ENCODE measurements at regions not wholly inside any gene's neighbourhood (a gene's known extent, or its start where the extent isn't known, plus 50 kb on each side); places are given as distances from the start of the nearest gene placed in this dataset.
"Not testable (repeated sequence)": the region's sequence is repeated elsewhere in the genome, so short reads cannot be mapped to it uniquely, and the experiment has no call there.

- H3K79me2 ChIP-seq (ENCODE audit: insufficient read depth, low read depth), result no peaks in the 10 kb centered on the region
- H3K4me2 ChIP-seq, result no peak overlapping the region
- H3K27ac ChIP-seq, result no peak overlapping the region
- H2AFZ ChIP-seq (ENCODE audit: low read depth), result no peak overlapping the region
- H3K4me1 ChIP-seq (ENCODE audit: low read depth, poor library complexity, severe bottlenecking), result no peaks in the 10 kb centered on the region
- TF ChIP-seq CTCF (conservative IDR thresholded peaks at IDR 0.05; ENCODE audit: low read depth, low read length), result no peak
- no peaks in the 10 kb centered on the region for H4K20me1 ChIP-seq (ENCODE audit: insufficient read depth)
- no peak overlapping the region for H3K4me3 ChIP-seq (IDR thresholded peaks at IDR 0.05; ENCODE audit: insufficient read depth, low read depth, low read length)
- H3K9ac ChIP-seq, result no peak overlapping the region
- no peaks in the 10 kb centered on the region for H3K36me3 ChIP-seq (ENCODE audit: insufficient read depth)
- no peaks in the 10 kb centered on the region for H3K27me3 ChIP-seq (ENCODE audit: insufficient read depth, low read depth)
Measured at GRCh38 chr7:67359900-67360299, 363.3 kb downstream of the TYW1 start.

- no peaks in the 10 kb centered on the region for H3K36me3 ChIP-seq (ENCODE audit: insufficient read depth)
- H4K20me1 ChIP-seq (ENCODE audit: insufficient read depth), result no peaks in the 10 kb centered on the region
- no peaks in the 10 kb centered on the region for H3K79me2 ChIP-seq (ENCODE audit: insufficient read depth, low read depth)
- no peak overlapping the region for H2AFZ ChIP-seq (ENCODE audit: low read depth)
- H3K27me3 ChIP-seq (ENCODE audit: insufficient read depth, low read depth), result no peaks in the 10 kb centered on the region
- no peak for TF ChIP-seq CTCF (conservative IDR thresholded peaks at IDR 0.05; ENCODE audit: low read depth, low read length)
- no peaks in the 10 kb centered on the region for H3K4me1 ChIP-seq (ENCODE audit: low read depth, poor library complexity, severe bottlenecking)
- H3K4me3 ChIP-seq (IDR thresholded peaks at IDR 0.05; ENCODE audit: insufficient read depth, low read depth, low read length), result no peak overlapping the region
- no peak overlapping the region for H3K9ac ChIP-seq
- no peak overlapping the region for H3K27ac ChIP-seq
- H3K4me2 ChIP-seq, result no peak overlapping the region
Measured at GRCh38 chr7:67361150-67361549, 364.5 kb downstream of the TYW1 start.

DNA sequence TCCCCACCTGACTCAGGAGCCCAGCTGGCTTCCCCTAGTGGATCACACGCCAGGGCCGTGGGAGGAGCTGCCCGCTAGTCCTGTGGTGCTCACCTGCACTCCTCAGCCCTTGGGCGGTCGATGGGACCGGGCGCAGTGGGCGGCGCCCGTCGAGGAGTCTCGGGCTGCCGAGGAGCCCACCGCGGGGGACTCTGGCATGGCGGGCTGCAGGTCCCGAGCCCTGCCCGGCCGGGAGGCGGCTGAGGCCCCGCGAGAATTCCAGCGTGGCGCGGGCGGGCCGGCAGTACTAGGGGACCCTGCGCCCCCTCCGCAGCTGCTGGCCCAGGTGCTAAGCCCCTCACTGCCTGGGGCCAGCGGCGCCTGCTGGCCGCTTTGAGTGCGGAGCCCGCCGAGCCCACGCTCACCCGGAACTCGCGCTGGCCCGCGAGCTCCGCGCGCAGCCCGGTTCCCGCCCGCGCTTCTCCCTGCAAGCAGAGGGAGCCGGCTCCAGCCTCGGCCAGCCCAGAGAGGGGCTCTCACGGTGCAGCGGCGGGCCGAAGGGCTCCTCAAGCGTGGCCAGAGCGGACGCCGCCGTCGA lies 367.9 kb downstream of the TYW1 start:
- Histone ChIP-seq H2AFZ (ENCODE audit: low read depth) (no peak overlapping the region), H4K20me1 (ENCODE audit: insufficient read depth) (no peaks in the 10 kb centered on the region), H3K4me1 (ENCODE audit: low read depth, poor library complexity, severe bottlenecking) (no peaks in the 10 kb centered on the region), H3K79me2 (ENCODE audit: insufficient read depth, low read depth) (no peaks in the 10 kb centered on the region), H3K36me3 (ENCODE audit: insufficient read depth) (no peaks in the 10 kb centered on the region), H3K9ac (no peak overlapping the region), H3K27me3 (ENCODE audit: insufficient read depth, low read depth) (no peaks in the 10 kb centered on the region), H3K4me2 (no peak overlapping the region), H3K4me3 (IDR thresholded peaks at IDR 0.05; ENCODE audit: insufficient read depth, low read depth, low read length) (no peak overlapping the region), H3K27ac (no peak overlapping the region)
- no peak for TF ChIP-seq CTCF (conservative IDR thresholded peaks at IDR 0.05; ENCODE audit: low read depth, low read length)

DNA sequence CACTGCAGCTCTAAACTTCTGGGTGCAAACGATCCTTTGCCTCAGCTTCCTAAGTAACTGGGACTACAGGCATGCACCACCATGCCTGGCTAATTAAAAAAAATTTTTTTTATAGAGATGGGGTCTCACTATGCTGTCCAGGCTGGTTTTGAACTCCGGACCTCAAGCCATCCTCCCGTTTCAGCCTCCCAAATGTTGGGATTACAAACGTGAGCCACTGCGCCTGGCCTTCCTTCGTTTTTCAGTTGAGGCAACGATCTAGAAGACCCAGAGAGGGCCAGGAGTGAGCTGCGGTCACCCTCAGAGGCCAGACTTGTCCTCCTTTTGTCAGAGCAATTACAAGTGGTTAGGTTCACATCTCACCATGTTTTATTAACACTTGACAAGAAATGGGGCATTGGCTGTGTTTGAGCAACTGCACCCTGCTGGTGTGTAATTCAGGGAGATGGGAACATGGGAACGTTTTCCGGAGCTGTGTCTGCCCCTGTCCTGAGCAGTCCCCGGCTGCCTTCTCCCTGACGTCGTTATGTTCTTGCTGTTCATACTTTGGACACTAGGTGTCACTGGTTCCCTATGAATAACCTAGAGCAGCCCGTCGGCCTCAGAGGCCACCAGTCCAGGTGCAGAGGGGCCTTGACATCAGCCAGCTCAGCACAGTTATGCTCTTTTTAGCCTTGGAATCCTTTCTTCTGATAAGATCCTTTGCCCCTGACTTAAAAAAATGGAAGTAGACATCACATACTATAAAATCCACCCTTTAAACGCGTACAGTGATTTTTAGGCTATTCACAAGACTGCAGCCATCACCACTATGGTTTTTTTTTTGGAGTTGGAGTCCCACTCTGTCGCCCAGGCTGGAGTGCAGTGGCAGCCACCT lies 375.0 kb downstream of the TYW1 start:
- no peak overlapping the region for H3K4me2 ChIP-seq
- no peaks in the 10 kb centered on the region for H3K79me2 ChIP-seq (ENCODE audit: insufficient read depth, low read depth)
- 0 out of 2 replicates have a peak overlapping the region, but pooled peaks have one; percentile 12 for H2AFZ ChIP-seq (ENCODE audit: low read depth)
- H3K27me3 ChIP-seq (ENCODE audit: insufficient read depth, low read depth), result no peaks in the 10 kb centered on the region
- H3K4me3 ChIP-seq (IDR thresholded peaks at IDR 0.05; ENCODE audit: insufficient read depth, low read depth, low read length), result no peak overlapping the region
- H3K4me1 ChIP-seq (ENCODE audit: low read depth, poor library complexity, severe bottlenecking), result no peaks in the 10 kb centered on the region
- no peaks in the 10 kb centered on the region for H3K36me3 ChIP-seq (ENCODE audit: insufficient read depth)
- no peak overlapping the region for H3K9ac ChIP-seq
- no peaks in the 10 kb centered on the region for H4K20me1 ChIP-seq (ENCODE audit: insufficient read depth)
- no peak overlapping the region for H3K27ac ChIP-seq
- TF ChIP-seq CTCF (conservative IDR thresholded peaks at IDR 0.05; ENCODE audit: low read depth, low read length), result peak; percentile 87

- not testable (repeated sequence) for H3K9ac ChIP-seq; H3K27me3 ChIP-seq (ENCODE audit: insufficient read depth, low read depth); H3K4me1 ChIP-seq (ENCODE audit: low read depth, poor library complexity, severe bottlenecking); H3K27ac ChIP-seq; H2AFZ ChIP-seq (ENCODE audit: low read depth); H3K79me2 ChIP-seq (ENCODE audit: insufficient read depth, low read depth); H4K20me1 ChIP-seq (ENCODE audit: insufficient read depth); H3K4me2 ChIP-seq; H3K36me3 ChIP-seq (ENCODE audit: insufficient read depth); H3K4me3 ChIP-seq (IDR thresholded peaks at IDR 0.05; ENCODE audit: insufficient read depth, low read depth, low read length)
Measured at GRCh38 chr7:67373389-67373788, 376.8 kb downstream of the TYW1 start.
